ENCODE measurements at regions not wholly inside any gene's neighbourhood (a gene's known extent, or its start where the extent isn't known, plus 50 kb on each side); places are given as distances from the start of the nearest gene placed in this dataset.

GRCh38 chr3:81033185-81033584 is 728.3 kb downstream of the GBE1 start:
- no peak for TF ChIP-seq GABPB1 (CRISPR knock-in tag; IDR thresholded peaks at IDR 0.05)
- no peak for TF ChIP-seq MXI1 (IDR thresholded peaks at IDR 0.05; ENCODE audit: low read depth, low read length)
- TF ChIP-seq CTCF (IDR thresholded peaks at IDR 0.05 in 2 of 3, conservative IDR thresholded peaks at IDR 0.05 in 1 of 3; ENCODE audit: insufficient read depth in 2 of 3, low read depth in 1 of 3, low read length in 3 of 3) = no peak

Data from K562 (cell line).